ENCODE measurements at regions not wholly inside any gene's neighbourhood (a gene's known extent, or its start where the extent isn't known, plus 50 kb on each side); places are given as distances from the start of the nearest gene placed in this dataset.

- Histone ChIP-seq H3K9me3 (ENCODE audit: low read depth, low read length, poor library complexity, severe bottlenecking) (no peaks in the 10 kb centered on the region), H3K27me3 (replicated peaks; ENCODE audit: insufficient read depth, low read depth, low read length, poor library complexity) (no peaks in the 10 kb centered on the region), H3K4me3 (ENCODE audit: low read depth, low read length, poor library complexity, severe bottlenecking) (no peak overlapping the region), H3K36me3 (ENCODE audit: insufficient read depth, low read length, poor library complexity, severe bottlenecking) (no peaks in the 10 kb centered on the region), H3K27ac (ENCODE audit: low read depth, low read length, poor library complexity, severe bottlenecking) (no peak overlapping the region), H3K4me1 (ENCODE audit: insufficient read depth, low read length, poor library complexity, severe bottlenecking) (no peaks in the 10 kb centered on the region)
- ChIA-PET POLR2A (ENCODE audit: low non-redundant PET) (no interaction called here), CTCF (no interaction called here)
- TF ChIP-seq EZH2 (IDR thresholded peaks at IDR 0.05; ENCODE audit: borderline replicate concordance, low read depth, low read length, poor library complexity, severe bottlenecking) (no peak), CTCF (conservative IDR thresholded peaks at IDR 0.05; ENCODE audit: low read depth, low read length) (no peak)
- no TSS peak for BruUV-seq (replicated peaks)
- no peak for DNase-seq (ENCODE audit: low spot score)
- intact Hi-C loops (cut with micrococcal nuclease; ENCODE audit: unreplicated experiment), result no loop called here
These were observed 1108.3 kb upstream of the MAP3K7 start for GRCh38 chr6:91695221-91695620.

GRCh38 chr6:91694016-91694654, 1107.3 kb upstream of the MAP3K7 start:
- Histone ChIP-seq H3K9me3 (ENCODE audit: low read depth, low read length, poor library complexity, severe bottlenecking) (no peaks in the 10 kb centered on the region), H3K27ac (ENCODE audit: low read depth, low read length, poor library complexity, severe bottlenecking) (no peak overlapping the region), H3K27me3 (replicated peaks; ENCODE audit: insufficient read depth, low read depth, low read length, poor library complexity) (no peaks in the 10 kb centered on the region), H3K4me3 (ENCODE audit: low read depth, low read length, poor library complexity, severe bottlenecking) (no peak overlapping the region), H3K4me1 (ENCODE audit: insufficient read depth, low read length, poor library complexity, severe bottlenecking) (peaks cover 5% of the 10 kb centered on the region), H3K36me3 (ENCODE audit: insufficient read depth, low read length, poor library complexity, severe bottlenecking) (no peaks in the 10 kb centered on the region)
- DNase-seq (ENCODE audit: low spot score), result no peak
- POLR2A ChIA-PET (ENCODE audit: low non-redundant PET), result no interaction called here
- CTCF ChIA-PET, result no interaction called here
- intact Hi-C loops (cut with micrococcal nuclease; ENCODE audit: unreplicated experiment), result no loop called here
- TF ChIP-seq CTCF (conservative IDR thresholded peaks at IDR 0.05; ENCODE audit: low read depth, low read length), result no peak
- TF ChIP-seq EZH2 (IDR thresholded peaks at IDR 0.05; ENCODE audit: borderline replicate concordance, low read depth, low read length, poor library complexity, severe bottlenecking), result no peak
- no TSS peak for BruUV-seq (replicated peaks)

- H3K9me3 ChIP-seq (ENCODE audit: low read depth, low read length, poor library complexity, severe bottlenecking), result no peaks in the 10 kb centered on the region
- H3K27ac ChIP-seq (ENCODE audit: low read depth, low read length, poor library complexity, severe bottlenecking), result no peak overlapping the region
- no peaks in the 10 kb centered on the region for H3K27me3 ChIP-seq (replicated peaks; ENCODE audit: insufficient read depth, low read depth, low read length, poor library complexity)
- H3K4me3 ChIP-seq (ENCODE audit: low read depth, low read length, poor library complexity, severe bottlenecking), result no peak overlapping the region
- ChIA-PET CTCF (no interaction called here), POLR2A (ENCODE audit: low non-redundant PET) (no interaction called here)
- no peaks in the 10 kb centered on the region for H3K36me3 ChIP-seq (ENCODE audit: insufficient read depth, low read length, poor library complexity, severe bottlenecking)
- DNase-seq (ENCODE audit: low spot score), result no peak
- TF ChIP-seq CTCF (conservative IDR thresholded peaks at IDR 0.05; ENCODE audit: low read depth, low read length) (no peak), EZH2 (IDR thresholded peaks at IDR 0.05; ENCODE audit: borderline replicate concordance, low read depth, low read length, poor library complexity, severe bottlenecking) (no peak)
- BruUV-seq (replicated peaks), result no TSS peak
- H3K4me1 ChIP-seq (ENCODE audit: insufficient read depth, low read length, poor library complexity, severe bottlenecking), result peaks cover 6% of the 10 kb centered on the region
- intact Hi-C loops (cut with micrococcal nuclease; ENCODE audit: unreplicated experiment), result no loop called here
These were observed 1104.6 kb upstream of the MAP3K7 start for GRCh38 chr6:91691449-91691848.

Measured in A673 (cell line).